ENCODE measurements at regions not wholly inside any gene's neighbourhood (a gene's known extent, or its start where the extent isn't known, plus 50 kb on each side); places are given as distances from the start of the nearest gene placed in this dataset.
"Not testable (repeated sequence)": the region's sequence is repeated elsewhere in the genome, so short reads cannot be mapped to it uniquely, and the experiment has no call there.

GRCh38 chr2:198861080-198861479 lies 596.7 kb downstream of the SATB2 start:
- Histone ChIP-seq H3K9ac (ENCODE audit: low read length) (no peak overlapping the region), H3K14ac (ENCODE audit: low read length in 2 of 2) (no peak overlapping the region)
- no peak for DNase-seq

GRCh38 chr2:198857246-198857645 lies 600.5 kb downstream of the SATB2 start:
- Histone ChIP-seq H2BK15ac (ENCODE audit: low read depth, poor library complexity, severe bottlenecking) (no peak overlapping the region), H3K4me2 (ENCODE audit: low read length, poor library complexity, severe bottlenecking) (no peak overlapping the region), H3K79me1 (replicated peaks; ENCODE audit: low read length, poor library complexity, severe bottlenecking) (no peaks in the 10 kb centered on the region), H2AK5ac (ENCODE audit: low read length, severe bottlenecking) (no peak overlapping the region), H2BK12ac (ENCODE audit: low read length in 2 of 2) (no peak overlapping the region), H3K4me3 (ENCODE audit: insufficient read depth in 1 of 2, low read depth in 1 of 2, low read length in 2 of 2) (no peak overlapping the region), H3K27me3 (ENCODE audit: control insufficient read depth in 1 of 2, insufficient read depth in 1 of 2, low read length in 2 of 2) (no peaks in the 10 kb centered on the region), H3K27ac (ENCODE audit: low read length, poor library complexity, severe bottlenecking) (no peak overlapping the region), H2AFZ (ENCODE audit: low read depth, low read length) (no peak overlapping the region), H3K9me3 (ENCODE audit: control insufficient read depth, low read length) (peaks cover 20% of the 10 kb centered on the region), H3K9ac (ENCODE audit: low read length) (no peak overlapping the region), H3K36me3 (ENCODE audit: control insufficient read depth in 1 of 2, insufficient read depth in 2 of 2, low read depth in 1 of 2, low read length in 2 of 2) (no peaks in the 10 kb centered on the region), H2BK120ac (ENCODE audit: low read depth, low read length) (no peak overlapping the region), H3K14ac (ENCODE audit: low read length in 2 of 2) (no peak overlapping the region), H3K18ac (ENCODE audit: low read depth in 1 of 2, low read length in 2 of 2) (no peak overlapping the region), H3K23ac (ENCODE audit: low read length in 2 of 2) (no peak overlapping the region), H2BK5ac (ENCODE audit: low read depth, low read length, poor library complexity, severe bottlenecking) (no peak overlapping the region), H4K8ac (ENCODE audit: low read length) (no peak overlapping the region), H3K4me1 (ENCODE audit: control insufficient read depth, insufficient read depth, low read depth, low read length) (no peaks in the 10 kb centered on the region), H4K91ac (ENCODE audit: low read length) (no peak overlapping the region), H3K4ac (ENCODE audit: low read depth in 1 of 2, low read length in 2 of 2) (no peak overlapping the region)
- DNase-seq = no peak
- WGBS = no CpG with 5 or more reads among the region's 1 CpG

More at GRCh38 chr2:198861080-198861479, 596.7 kb downstream of the SATB2 start:
- Histone ChIP-seq H4K91ac (ENCODE audit: low read length) (no peak overlapping the region), H3K4me1 (ENCODE audit: control insufficient read depth, insufficient read depth, low read depth, low read length) (no peaks in the 10 kb centered on the region), H3K27ac (ENCODE audit: low read length, poor library complexity, severe bottlenecking) (no peak overlapping the region), H3K4me3 (ENCODE audit: insufficient read depth in 1 of 2, low read depth in 1 of 2, low read length in 2 of 2) (no peak overlapping the region), H3K9me3 (ENCODE audit: control insufficient read depth, low read length) (peaks cover 20% of the 10 kb centered on the region), H2BK5ac (ENCODE audit: low read depth, low read length, poor library complexity, severe bottlenecking) (no peak overlapping the region), H2BK12ac (ENCODE audit: low read length in 2 of 2) (no peak overlapping the region), H3K18ac (ENCODE audit: low read depth in 1 of 2, low read length in 2 of 2) (no peak overlapping the region), H3K23ac (ENCODE audit: low read length in 2 of 2) (no peak overlapping the region), H2BK120ac (ENCODE audit: low read depth, low read length) (no peak overlapping the region), H3K36me3 (ENCODE audit: control insufficient read depth in 1 of 2, insufficient read depth in 2 of 2, low read depth in 1 of 2, low read length in 2 of 2) (no peaks in the 10 kb centered on the region), H3K4me2 (ENCODE audit: low read length, poor library complexity, severe bottlenecking) (no peak overlapping the region), H4K8ac (ENCODE audit: low read length) (no peak overlapping the region), H2AFZ (ENCODE audit: low read depth, low read length) (no peak overlapping the region), H2BK15ac (ENCODE audit: low read depth, poor library complexity, severe bottlenecking) (no peak overlapping the region), H3K27me3 (ENCODE audit: control insufficient read depth in 1 of 2, insufficient read depth in 1 of 2, low read length in 2 of 2) (no peaks in the 10 kb centered on the region), H2AK5ac (ENCODE audit: low read length, severe bottlenecking) (no peak overlapping the region), H3K79me1 (replicated peaks; ENCODE audit: low read length, poor library complexity, severe bottlenecking) (no peaks in the 10 kb centered on the region), H3K4ac (ENCODE audit: low read depth in 1 of 2, low read length in 2 of 2) (no peak overlapping the region)
- no CpG with 5 or more reads among the region's 2 CpGs for WGBS

- H3K4me1 ChIP-seq (ENCODE audit: control insufficient read depth, insufficient read depth, low read depth, low read length); H3K18ac ChIP-seq (ENCODE audit: low read depth in 1 of 2, low read length in 2 of 2); H3K79me1 ChIP-seq (replicated peaks; ENCODE audit: low read length, poor library complexity, severe bottlenecking); H3K23ac ChIP-seq (ENCODE audit: low read length in 2 of 2); H3K36me3 ChIP-seq (ENCODE audit: control insufficient read depth in 1 of 2, insufficient read depth in 2 of 2, low read depth in 1 of 2, low read length in 2 of 2); H2BK120ac ChIP-seq (ENCODE audit: low read depth, low read length); H4K8ac ChIP-seq (ENCODE audit: low read length); H3K9ac ChIP-seq (ENCODE audit: low read length); H2BK15ac ChIP-seq (ENCODE audit: low read depth, poor library complexity, severe bottlenecking); H3K27me3 ChIP-seq (ENCODE audit: control insufficient read depth in 1 of 2, insufficient read depth in 1 of 2, low read length in 2 of 2); H2AFZ ChIP-seq (ENCODE audit: low read depth, low read length); H3K4ac ChIP-seq (ENCODE audit: low read depth in 1 of 2, low read length in 2 of 2); H3K4me3 ChIP-seq (ENCODE audit: insufficient read depth in 1 of 2, low read depth in 1 of 2, low read length in 2 of 2); H3K4me2 ChIP-seq (ENCODE audit: low read length, poor library complexity, severe bottlenecking); H3K27ac ChIP-seq (ENCODE audit: low read length, poor library complexity, severe bottlenecking); H2BK12ac ChIP-seq (ENCODE audit: low read length in 2 of 2); H3K14ac ChIP-seq (ENCODE audit: low read length in 2 of 2); H2AK5ac ChIP-seq (ENCODE audit: low read length, severe bottlenecking); DNase-seq; H2BK5ac ChIP-seq (ENCODE audit: low read depth, low read length, poor library complexity, severe bottlenecking); H4K91ac ChIP-seq (ENCODE audit: low read length): not testable (repeated sequence)
- 79% methylated on average over 4 of the region's 6 CpGs for WGBS
- peaks cover 20% of the 10 kb centered on the region for H3K9me3 ChIP-seq (ENCODE audit: control insufficient read depth, low read length)
Measured at GRCh38 chr2:198855746-198856145, 602.0 kb downstream of the SATB2 start.

- DNase-seq = no peak
- Histone ChIP-seq H4K91ac (ENCODE audit: low read length) (no peak overlapping the region), H3K9ac (ENCODE audit: low read length) (no peak overlapping the region)
Measured at GRCh38 chr2:198852248-198852647, 605.5 kb downstream of the SATB2 start.

More at GRCh38 chr2:198852248-198852647, 605.5 kb downstream of the SATB2 start:
- Histone ChIP-seq H2BK12ac (ENCODE audit: low read length in 2 of 2) (no peak overlapping the region), H3K36me3 (ENCODE audit: control insufficient read depth in 1 of 2, insufficient read depth in 2 of 2, low read depth in 1 of 2, low read length in 2 of 2) (no peaks in the 10 kb centered on the region), H3K18ac (ENCODE audit: low read depth in 1 of 2, low read length in 2 of 2) (no peak overlapping the region), H3K27me3 (ENCODE audit: control insufficient read depth in 1 of 2, insufficient read depth in 1 of 2, low read length in 2 of 2) (no peaks in the 10 kb centered on the region), H3K4me2 (ENCODE audit: low read length, poor library complexity, severe bottlenecking) (no peak overlapping the region), H3K79me1 (replicated peaks; ENCODE audit: low read length, poor library complexity, severe bottlenecking) (no peaks in the 10 kb centered on the region), H2BK15ac (ENCODE audit: low read depth, poor library complexity, severe bottlenecking) (no peak overlapping the region), H3K27ac (ENCODE audit: low read length, poor library complexity, severe bottlenecking) (no peak overlapping the region), H3K9me3 (ENCODE audit: control insufficient read depth, low read length) (no peaks in the 10 kb centered on the region), H2BK120ac (ENCODE audit: low read depth, low read length) (no peak overlapping the region), H3K4ac (ENCODE audit: low read depth in 1 of 2, low read length in 2 of 2) (no peak overlapping the region), H3K4me3 (ENCODE audit: insufficient read depth in 1 of 2, low read depth in 1 of 2, low read length in 2 of 2) (no peak overlapping the region), H3K4me1 (ENCODE audit: control insufficient read depth, insufficient read depth, low read depth, low read length) (no peaks in the 10 kb centered on the region), H2AK5ac (ENCODE audit: low read length, severe bottlenecking) (no peak overlapping the region), H3K23ac (ENCODE audit: low read length in 2 of 2) (no peak overlapping the region), H2AFZ (ENCODE audit: low read depth, low read length) (no peak overlapping the region), H4K8ac (ENCODE audit: low read length) (no peak overlapping the region), H2BK5ac (ENCODE audit: low read depth, low read length, poor library complexity, severe bottlenecking) (no peak overlapping the region), H3K14ac (ENCODE audit: low read length in 2 of 2) (no peak overlapping the region)
- WGBS = no CpG with 5 or more reads among the region's 2 CpGs
